ENCODE measurements at regions not wholly inside any gene's neighbourhood (a gene's known extent, or its start where the extent isn't known, plus 50 kb on each side); places are given as distances from the start of the nearest gene placed in this dataset.

DNA sequence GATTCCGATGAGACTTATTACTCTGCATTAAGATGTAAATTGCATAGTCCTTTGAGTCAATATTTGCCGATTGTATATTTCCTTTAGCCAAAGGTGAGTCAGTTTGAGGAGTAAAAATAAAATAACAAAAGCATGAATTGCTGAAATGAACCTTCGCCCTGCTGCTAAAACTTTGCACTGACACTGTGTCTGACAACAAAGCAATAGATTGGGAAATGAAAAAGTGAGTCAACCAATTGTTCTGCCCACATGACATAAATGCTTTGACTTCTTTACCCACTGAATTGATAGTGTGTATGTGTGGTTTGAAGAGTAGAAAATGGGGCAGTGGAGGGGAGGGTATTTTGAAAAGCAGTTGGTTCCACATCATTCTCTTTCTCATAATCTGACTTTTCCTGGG is 88.4 kb upstream of the AFF2 start:
- TF ChIP-seq POLR2A (IDR thresholded peaks at IDR 0.05), result no peak
- TF ChIP-seq, protein P1, sequence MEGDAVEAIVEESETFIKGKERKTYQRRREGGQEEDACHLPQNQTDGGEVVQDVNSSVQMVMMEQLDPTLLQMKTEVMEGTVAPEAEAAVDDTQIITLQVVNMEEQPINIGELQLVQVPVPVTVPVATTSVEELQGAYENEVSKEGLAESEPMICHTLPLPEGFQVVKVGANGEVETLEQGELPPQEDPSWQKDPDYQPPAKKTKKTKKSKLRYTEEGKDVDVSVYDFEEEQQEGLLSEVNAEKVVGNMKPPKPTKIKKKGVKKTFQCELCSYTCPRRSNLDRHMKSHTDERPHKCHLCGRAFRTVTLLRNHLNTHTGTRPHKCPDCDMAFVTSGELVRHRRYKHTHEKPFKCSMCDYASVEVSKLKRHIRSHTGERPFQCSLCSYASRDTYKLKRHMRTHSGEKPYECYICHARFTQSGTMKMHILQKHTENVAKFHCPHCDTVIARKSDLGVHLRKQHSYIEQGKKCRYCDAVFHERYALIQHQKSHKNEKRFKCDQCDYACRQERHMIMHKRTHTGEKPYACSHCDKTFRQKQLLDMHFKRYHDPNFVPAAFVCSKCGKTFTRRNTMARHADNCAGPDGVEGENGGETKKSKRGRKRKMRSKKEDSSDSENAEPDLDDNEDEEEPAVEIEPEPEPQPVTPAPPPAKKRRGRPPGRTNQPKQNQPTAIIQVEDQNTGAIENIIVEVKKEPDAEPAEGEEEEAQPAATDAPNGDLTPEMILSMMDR (IDR thresholded peaks at IDR 0.05), result no peak
- no peak for TF ChIP-seq POLR2AphosphoS5 (IDR thresholded peaks at IDR 0.05)
